Vagina (tissue), 2 donors: ENCODE measurements at regions not wholly inside any gene's neighbourhood (a gene's known extent, or its start where the extent isn't known, plus 50 kb on each side); places are given as distances from the start of the nearest gene placed in this dataset.

Experiments
- CTCF ChIP-seq, 3 experiments: fragments of 450-650 bp in 2 of 3; fragments of 200-600 bp in 1 of 3; sonication (generic) in 1 of 3; IDR thresholded peaks; one replicate each; pipeline ENCODE4 v1.5.1; 2017 to 2019; ENCODE audit warnings: antibody characterized with exemption in 3 of 3, mild to moderate bottlenecking in 2 of 3, moderate library complexity in 2 of 3
- POLR2A ChIP-seq, 2 donors: fragments of 450-650 bp; IDR thresholded peaks; one replicate each; pipeline ENCODE4 v1.6.1; 2017; ENCODE audit warnings: antibody characterized with exemption in 2 of 2, mild to moderate bottlenecking in 2 of 2, moderate library complexity in 2 of 2
- POLR2AphosphoS5 ChIP-seq, 2 donors: sonication (generic); formaldehyde crosslinking; IDR thresholded peaks; one replicate each; pipeline ENCODE4 v1.9.0; 2017; ENCODE audit warnings: antibody characterized with exemption in 2 of 2, mild to moderate bottlenecking in 2 of 2, low read depth in 1 of 2; ENCODE audit not compliant: insufficient read depth in 1 of 2

GRCh38 chr6:26268659-26269402 is 96.2 kb upstream of the BTN3A2 start:
- TF ChIP-seq CTCF (IDR thresholded peaks at IDR 0.05) (no peak), POLR2A (IDR thresholded peaks at IDR 0.05) (no peak), POLR2AphosphoS5 (IDR thresholded peaks at IDR 0.05; ENCODE audit: insufficient read depth in 1 of 2, low read depth in 1 of 2) (no peak)
